ENCODE measurements at regions not wholly inside any gene's neighbourhood (a gene's known extent, or its start where the extent isn't known, plus 50 kb on each side); places are given as distances from the start of the nearest gene placed in this dataset.
A peak's percentile ranks its signal among the peaks of the same experiment; 100 is the strongest.

- no peaks in the 10 kb centered on the region for H3K36me3 ChIP-seq
- H3K27me3 ChIP-seq = no peaks in the 10 kb centered on the region
- ATAC-seq = no peak
- no peaks in the 10 kb centered on the region for H3K4me1 ChIP-seq
- no peak overlapping the region for H3K27ac ChIP-seq
- H3K4me3 ChIP-seq = no peak overlapping the region
- peaks cover 0 to 4% (median 0%) of the 10 kb centered on the region in 3 donors for H3K9me3 ChIP-seq
- TF ChIP-seq EP300 (IDR thresholded peaks at IDR 0.05) (no peak), POLR2A (IDR thresholded peaks at IDR 0.05) (no peak), POLR2AphosphoS5 (IDR thresholded peaks at IDR 0.05) (no peak), CTCF (IDR thresholded peaks at IDR 0.05) (no peak)
- 80 to 100% methylated on average over 1 to 2 of the region's 2 CpGs for WGBS, 2 donors (ENCODE audit: low coverage in 1 of 2)
Observed at GRCh38 chr4:38255572-38255971, 295.4 kb downstream of the PTTG2 start.

GRCh38 chr4:38266616-38267015 is 306.4 kb downstream of the PTTG2 start:
- no peak for ATAC-seq
- no peak overlapping the region for H3K4me3 ChIP-seq
- H3K27me3 ChIP-seq = no peaks in the 10 kb centered on the region
- TF ChIP-seq CTCF (IDR thresholded peaks at IDR 0.05) = no peak
- TF ChIP-seq EP300 (IDR thresholded peaks at IDR 0.05) = no peak
- TF ChIP-seq POLR2AphosphoS5 (IDR thresholded peaks at IDR 0.05) = peak; percentile 31
- no peak for TF ChIP-seq POLR2A (IDR thresholded peaks at IDR 0.05)
- H3K27ac ChIP-seq = no peak overlapping the region
- no peaks in the 10 kb centered on the region for H3K4me1 ChIP-seq
- no peaks in the 10 kb centered on the region for H3K36me3 ChIP-seq
- WGBS, 2 donors (ENCODE audit: low coverage in 1 of 2) = 43 to 83% methylated on average over 2 to 4 of the region's 4 CpGs
- no peaks in the 10 kb centered on the region for H3K9me3 ChIP-seq

GRCh38 chr4:38268108-38268820 is 308.1 kb downstream of the PTTG2 start:
- H3K27ac ChIP-seq = no peak overlapping the region
- no peaks in the 10 kb centered on the region for H3K27me3 ChIP-seq
- 87 to 89% methylated on average over 3 to 5 of the region's 5 CpGs for WGBS, 2 donors (ENCODE audit: low coverage in 1 of 2)
- no peak for TF ChIP-seq CTCF (IDR thresholded peaks at IDR 0.05)
- no peak for TF ChIP-seq EP300 (IDR thresholded peaks at IDR 0.05)
- no peak for TF ChIP-seq POLR2AphosphoS5 (IDR thresholded peaks at IDR 0.05)
- TF ChIP-seq POLR2A (IDR thresholded peaks at IDR 0.05) = no peak
- H3K36me3 ChIP-seq = no peaks in the 10 kb centered on the region
- no peaks in the 10 kb centered on the region for H3K4me1 ChIP-seq
- H3K9me3 ChIP-seq = no peaks in the 10 kb centered on the region
- H3K4me3 ChIP-seq = no peak overlapping the region
- ATAC-seq = no peak

GRCh38 chr4:38268837-38269236 is 308.6 kb downstream of the PTTG2 start:
- WGBS, 2 donors (ENCODE audit: low coverage in 1 of 2) = 80 to 100% methylated on average over 1 of the region's 1 CpG
- Histone ChIP-seq H3K36me3 (no peaks in the 10 kb centered on the region), H3K27ac (no peak overlapping the region)

More at GRCh38 chr4:38268837-38269236, 308.6 kb downstream of the PTTG2 start:
- no peak overlapping the region for H3K4me3 ChIP-seq
- TF ChIP-seq POLR2AphosphoS5 (IDR thresholded peaks at IDR 0.05) (no peak), EP300 (IDR thresholded peaks at IDR 0.05) (no peak), POLR2A (IDR thresholded peaks at IDR 0.05) (no peak), CTCF (IDR thresholded peaks at IDR 0.05) (no peak)
- ATAC-seq = no peak
- H3K9me3 ChIP-seq = no peaks in the 10 kb centered on the region
- H3K27me3 ChIP-seq = no peaks in the 10 kb centered on the region
- no peaks in the 10 kb centered on the region for H3K4me1 ChIP-seq

Data from gastroesophageal sphincter (tissue), 4 donors.